WTC11 (cell line): ENCODE measurements at regions not wholly inside any gene's neighbourhood (a gene's known extent, or its start where the extent isn't known, plus 50 kb on each side); places are given as distances from the start of the nearest gene placed in this dataset.

Experiments
- CREB1 ChIP-seq: sonication (generic); formaldehyde crosslinking; IDR thresholded peaks from 2 replicates; pipeline ENCODE4 v1.8.0; 2023; ENCODE audit warnings: mild to moderate bottlenecking, missing genetic modification reagents
- FOXK1 ChIP-seq: sonication (generic); formaldehyde crosslinking; IDR thresholded peaks from 2 replicates; pipeline ENCODE4 v1.8.0; 2022; ENCODE audit warnings: mild to moderate bottlenecking, moderate library complexity, missing genetic modification reagents
- JUN ChIP-seq: sonication (generic); formaldehyde crosslinking; IDR thresholded peaks from 2 replicates; pipeline ENCODE4 v1.8.0; 2023; ENCODE audit warnings: mild to moderate bottlenecking, missing genetic modification reagents
- TCF7 ChIP-seq: sonication (generic); formaldehyde crosslinking; IDR thresholded peaks from 2 replicates; pipeline ENCODE4 v1.8.0; 2022; ENCODE audit warnings: mild to moderate bottlenecking, low read depth, missing genetic modification reagents, moderate library complexity
- ZNF121 ChIP-seq: sonication (generic); formaldehyde crosslinking; IDR thresholded peaks from 2 replicates; pipeline ENCODE4 v1.8.0; 2023; ENCODE audit warnings: missing genetic modification reagents
- ZNF423 ChIP-seq: fragments of 250-450 bp; sonication (Bioruptor Pico); IDR thresholded peaks from 2 replicates; pipeline ENCODE4 v2.1.2; 2022; ENCODE audit warnings: mild to moderate bottlenecking, moderate library complexity
- TF ChIP-seq, protein P1 (sequence below): fragments of 200-600 bp; IDR thresholded peaks from 2 replicates; pipeline ENCODE4 v1.8.0; 2022; ENCODE audit warnings: antibody characterized with exemption

DNA sequence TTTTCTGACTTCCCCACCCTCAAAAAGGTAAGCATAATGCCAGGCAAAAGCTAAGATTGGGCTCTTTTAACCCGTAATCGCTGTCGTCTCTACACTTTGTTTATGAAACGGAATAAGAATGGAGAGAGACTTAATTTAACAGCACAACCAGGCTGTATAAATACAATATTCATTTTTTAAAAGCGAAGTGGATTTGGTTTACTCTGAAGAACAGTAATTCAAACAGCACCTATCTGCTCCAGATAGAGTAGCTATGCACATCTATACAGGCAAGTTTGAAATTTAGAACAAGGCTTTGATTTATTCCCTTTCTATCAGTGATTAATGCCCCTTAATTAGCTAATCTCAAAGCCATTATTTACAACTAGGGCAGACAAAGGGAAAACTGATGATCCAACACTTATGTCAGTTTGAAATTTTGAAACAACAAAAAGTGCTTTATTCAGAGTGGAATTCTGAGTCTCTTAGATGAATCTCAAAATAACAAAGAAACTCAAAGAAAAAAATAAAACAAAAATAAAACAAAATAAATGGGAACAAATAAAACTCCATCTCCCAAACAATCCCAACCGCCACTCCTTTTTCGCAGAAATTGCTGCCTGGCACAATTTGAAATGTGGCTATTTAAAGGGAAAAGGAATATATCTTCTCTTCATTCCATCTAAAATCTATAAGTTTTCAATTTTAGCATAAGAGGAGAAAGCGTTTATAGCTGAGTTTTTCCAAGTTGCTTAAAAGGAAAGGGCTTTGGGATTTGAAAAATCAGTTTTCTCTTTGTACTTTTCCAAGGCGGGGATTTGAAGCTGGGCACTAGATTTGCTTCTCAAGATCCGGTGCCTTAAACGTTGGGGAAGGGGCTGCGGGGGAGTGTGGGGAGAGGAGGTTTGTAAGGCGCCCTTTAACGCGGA lies 298.6 kb downstream of the PARP8 start:
- TF ChIP-seq, protein P1, sequence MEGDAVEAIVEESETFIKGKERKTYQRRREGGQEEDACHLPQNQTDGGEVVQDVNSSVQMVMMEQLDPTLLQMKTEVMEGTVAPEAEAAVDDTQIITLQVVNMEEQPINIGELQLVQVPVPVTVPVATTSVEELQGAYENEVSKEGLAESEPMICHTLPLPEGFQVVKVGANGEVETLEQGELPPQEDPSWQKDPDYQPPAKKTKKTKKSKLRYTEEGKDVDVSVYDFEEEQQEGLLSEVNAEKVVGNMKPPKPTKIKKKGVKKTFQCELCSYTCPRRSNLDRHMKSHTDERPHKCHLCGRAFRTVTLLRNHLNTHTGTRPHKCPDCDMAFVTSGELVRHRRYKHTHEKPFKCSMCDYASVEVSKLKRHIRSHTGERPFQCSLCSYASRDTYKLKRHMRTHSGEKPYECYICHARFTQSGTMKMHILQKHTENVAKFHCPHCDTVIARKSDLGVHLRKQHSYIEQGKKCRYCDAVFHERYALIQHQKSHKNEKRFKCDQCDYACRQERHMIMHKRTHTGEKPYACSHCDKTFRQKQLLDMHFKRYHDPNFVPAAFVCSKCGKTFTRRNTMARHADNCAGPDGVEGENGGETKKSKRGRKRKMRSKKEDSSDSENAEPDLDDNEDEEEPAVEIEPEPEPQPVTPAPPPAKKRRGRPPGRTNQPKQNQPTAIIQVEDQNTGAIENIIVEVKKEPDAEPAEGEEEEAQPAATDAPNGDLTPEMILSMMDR, result no peak
- TF ChIP-seq CREB1 (CRISPR knock-in tag) (no peak), TCF7 (no peak), ZNF121 (CRISPR knock-in tag) (no peak), ZNF423 (no peak), JUN (no peak), FOXK1 (CRISPR knock-in tag) (no peak)
